Trophoblast cell (in vitro differentiated cells and primary cell): ENCODE measurements at regions not wholly inside any gene's neighbourhood (a gene's known extent, or its start where the extent isn't known, plus 50 kb on each side); places are given as distances from the start of the nearest gene placed in this dataset.

ENCODE experiments used
- DNase-seq, 2 donors: peaks; one replicate each; pipeline ENCODE4 v3.0.0-alpha.2; 2016
- H2AFZ ChIP-seq: 2 replicates; pipeline ENCODE4 v1.6.1; 2013; ENCODE audit warnings: low read length, moderate library complexity, mild to moderate bottlenecking; ENCODE audit not compliant: insufficient read depth, poor library complexity
- H2AK5ac ChIP-seq: 2 replicates; pipeline ENCODE4 v1.6.1; 2013; ENCODE audit warnings: mild to moderate bottlenecking, low read length
- H2BK120ac ChIP-seq: 2 replicates; pipeline ENCODE4 v1.6.1; 2013; ENCODE audit warnings: low read length, mild to moderate bottlenecking, moderate library complexity; ENCODE audit not compliant: insufficient read depth, poor library complexity
- H2BK12ac ChIP-seq: 2 replicates; pipeline ENCODE4 v1.6.1; 2013; ENCODE audit warnings: mild to moderate bottlenecking, low read length, moderate library complexity
- H2BK5ac ChIP-seq: 2 replicates; pipeline ENCODE4 v1.6.1; 2013; ENCODE audit warnings: low read length, low read depth, moderate library complexity, mild to moderate bottlenecking; ENCODE audit not compliant: poor library complexity
- H3K14ac ChIP-seq: 2 replicates; pipeline ENCODE4 v1.6.1; 2013; ENCODE audit warnings: mild to moderate bottlenecking, low read length
- H3K18ac ChIP-seq: 2 replicates; pipeline ENCODE4 v1.6.1; 2013; ENCODE audit warnings: mild to moderate bottlenecking, low read length
- H3K23ac ChIP-seq: 2 replicates; pipeline ENCODE4 v1.6.1; 2013; ENCODE audit warnings: low read length
- H3K27ac ChIP-seq: 2 replicates; pipeline ENCODE4 v1.5.1; 2013; ENCODE audit warnings: low read depth, mild to moderate bottlenecking, inconsistent platforms, low read length, moderate library complexity
- H3K27me3 ChIP-seq: 2 replicates; pipeline ENCODE4 v1.6.1; 2013; ENCODE audit warnings: inconsistent platforms, mild to moderate bottlenecking, low read length, moderate library complexity; ENCODE audit not compliant: insufficient read depth
- H3K36me3 ChIP-seq, 2 experiments: 1 replicate in 1 of 2; 2 replicates in 1 of 2; pipeline ENCODE4 v1.6.1; 2013; ENCODE audit warnings: low read length in 2 of 2, mild to moderate bottlenecking in 2 of 2, moderate library complexity in 1 of 2; ENCODE audit not compliant: insufficient read depth in 2 of 2, control insufficient read depth in 1 of 2
- H3K4ac ChIP-seq: 2 replicates; pipeline ENCODE4 v1.6.1; 2013; ENCODE audit warnings: low read depth, mild to moderate bottlenecking, low read length, moderate library complexity
- H3K4me1 ChIP-seq, 2 experiments: 1 replicate in 1 of 2; 2 replicates in 1 of 2; pipeline ENCODE4 v1.6.1; 2013; ENCODE audit warnings: low read length in 2 of 2, mild to moderate bottlenecking in 2 of 2, moderate library complexity in 1 of 2; ENCODE audit not compliant: insufficient read depth in 2 of 2, control insufficient read depth in 1 of 2
- H3K4me2 ChIP-seq: 2 replicates; pipeline ENCODE4 v1.6.1; 2013; ENCODE audit warnings: inconsistent platforms, mild to moderate bottlenecking, low read length, moderate library complexity
- H3K4me3 ChIP-seq: 2 replicates; pipeline ENCODE4 v1.5.1; 2013; ENCODE audit warnings: mild to moderate bottlenecking, low read depth, low read length, inconsistent platforms
- H3K79me1 ChIP-seq: one replicate; pipeline ENCODE4 v1.6.1; 2013; ENCODE audit warnings: low read length
- H3K79me2 ChIP-seq: 2 replicates; pipeline ENCODE4 v1.6.1; 2013; ENCODE audit warnings: low read length, mild to moderate bottlenecking; ENCODE audit not compliant: control insufficient read depth, insufficient read depth, poor library complexity
- H3K9ac ChIP-seq: 2 replicates; pipeline ENCODE4 v1.6.1; 2013; ENCODE audit warnings: mild to moderate bottlenecking, low read length
- H3K9me3 ChIP-seq: 2 replicates; pipeline ENCODE4 v1.6.1; 2013; ENCODE audit warnings: low read depth, mild to moderate bottlenecking, control low read depth, inconsistent platforms, low read length; ENCODE audit not compliant: insufficient read depth
- H4K12ac ChIP-seq: 2 replicates; pipeline ENCODE4 v1.6.1; 2013; ENCODE audit warnings: low read depth, mild to moderate bottlenecking, low read length, moderate library complexity
- H4K8ac ChIP-seq: 2 replicates; pipeline ENCODE4 v1.6.1; 2013; ENCODE audit warnings: low read depth, mild to moderate bottlenecking, low read length, moderate library complexity
- H4K91ac ChIP-seq: one replicate; pipeline ENCODE4 v1.6.1; 2013; ENCODE audit warnings: low read depth, mild to moderate bottlenecking, low read length, moderate library complexity
- WGBS: extraction: QIAGEN DNeasy Blood & Tissue Kit; methylation state at CpG from one replicate; pipeline ENCODE4 v1.1.7; 2013; ENCODE audit warnings: missing lambda C conversion rate; ENCODE audit not compliant: insufficient read length, insufficient coverage; ENCODE audit errors: extremely low coverage; 5-methylcytosine and 5-hydroxymethylcytosine counted together

DNA sequence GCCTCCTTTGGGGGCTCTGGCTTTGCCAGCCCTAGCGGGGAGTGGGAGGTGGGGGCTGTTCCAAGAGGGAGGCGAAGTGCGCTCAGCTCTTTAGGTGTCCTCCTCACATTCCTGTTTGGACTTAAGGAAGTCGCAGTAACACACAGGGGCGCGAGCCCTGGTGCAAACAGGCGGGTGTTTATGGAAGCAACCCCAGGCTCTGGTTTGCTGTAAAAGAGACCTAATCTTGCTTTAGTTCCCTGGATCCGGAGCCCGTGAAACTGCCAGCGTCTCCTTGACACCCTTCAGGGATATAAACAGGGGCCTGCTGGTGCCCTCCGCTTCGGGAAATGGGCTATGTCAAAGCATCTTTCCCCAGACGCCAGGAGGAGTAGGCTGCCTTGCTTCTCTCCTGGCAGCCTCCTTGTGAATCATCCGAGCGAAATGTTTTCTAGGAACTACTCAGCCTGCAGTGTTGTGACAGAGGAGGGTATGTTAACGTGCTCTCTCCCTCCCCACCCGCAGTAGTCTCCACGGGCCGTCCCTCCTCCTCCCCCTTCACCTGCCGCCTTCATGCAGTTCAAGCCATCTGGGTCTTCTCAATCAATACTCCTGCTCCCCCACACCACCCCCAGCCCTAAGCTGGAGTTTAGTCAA, 168.0 kb upstream of the LRFN2 start:
- H4K8ac ChIP-seq = no peak overlapping the region
- H3K9me3 ChIP-seq = no peaks in the 10 kb centered on the region
- H3K36me3 ChIP-seq = no peaks in the 10 kb centered on the region
- H2BK120ac ChIP-seq = no peak overlapping the region
- no peak overlapping the region for H4K91ac ChIP-seq
- no peak overlapping the region for H3K9ac ChIP-seq
- H3K27ac ChIP-seq = no peak overlapping the region
- H3K79me2 ChIP-seq = no peaks in the 10 kb centered on the region
- no peak overlapping the region for H3K23ac ChIP-seq
- no peak overlapping the region for H2AK5ac ChIP-seq
- H3K4me3 ChIP-seq = no peak overlapping the region
- WGBS = no CpG with 5 or more reads among the region's 20 CpGs
- H2BK5ac ChIP-seq = no peak overlapping the region
- H3K27me3 ChIP-seq = no peaks in the 10 kb centered on the region
- H4K12ac ChIP-seq = no peak overlapping the region
- peaks cover 0 to 3% of the 10 kb centered on the region in 2 experiments for H3K4me1 ChIP-seq
- H3K14ac ChIP-seq = no peak overlapping the region
- no peak overlapping the region for H3K4ac ChIP-seq
- H2BK12ac ChIP-seq = no peak overlapping the region
- no peak overlapping the region for H3K4me2 ChIP-seq
- H3K79me1 ChIP-seq = no peaks in the 10 kb centered on the region
- DNase-seq = peak; percentile 18 to 40
- no peak overlapping the region for H3K18ac ChIP-seq
- no peak overlapping the region for H2AFZ ChIP-seq

DNA sequence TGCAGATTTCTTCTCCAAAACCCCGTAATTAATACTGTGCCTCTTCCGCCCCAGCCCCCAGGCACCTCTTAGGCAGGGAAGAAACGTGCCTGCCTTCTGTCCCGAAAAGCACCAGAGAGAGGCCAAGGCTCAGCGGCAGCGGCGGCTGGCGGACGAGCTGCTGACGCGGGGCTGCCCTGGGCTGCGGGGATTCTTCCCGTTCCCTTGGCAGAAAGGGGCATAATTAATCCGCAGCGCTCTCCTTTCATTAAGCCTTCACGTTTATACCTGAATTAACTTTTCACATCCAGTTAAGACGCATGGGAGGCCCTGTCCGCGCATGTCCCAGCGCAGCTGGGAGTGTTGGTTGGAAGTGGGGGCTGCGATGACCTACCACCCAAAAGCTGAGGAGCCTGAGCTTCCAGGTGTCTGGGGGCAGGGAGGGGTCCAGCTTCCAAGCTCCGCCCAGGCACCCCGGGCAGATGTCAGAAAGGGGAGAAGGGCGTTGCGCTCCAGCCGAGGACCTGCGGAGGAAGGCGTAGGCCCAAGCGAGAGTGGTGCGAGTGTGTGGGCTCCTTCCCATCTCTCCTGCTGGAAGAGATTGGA, 167.4 kb upstream of the LRFN2 start:
- Histone ChIP-seq H2BK12ac (no peak overlapping the region), H2AK5ac (no peak overlapping the region), H3K4ac (no peak overlapping the region), H3K14ac (no peak overlapping the region), H3K36me3 (no peaks in the 10 kb centered on the region), H3K9ac (no peak overlapping the region), H3K79me2 (no peaks in the 10 kb centered on the region), H3K27me3 (no peaks in the 10 kb centered on the region), H4K91ac (no peak overlapping the region), H2AFZ (no peak overlapping the region), H2BK5ac (no peak overlapping the region), H3K4me2 (no peak overlapping the region), H2BK120ac (no peak overlapping the region), H3K4me3 (no peak overlapping the region), H4K8ac (no peak overlapping the region), H3K79me1 (no peaks in the 10 kb centered on the region), H3K9me3 (no peaks in the 10 kb centered on the region), H3K4me1 (peaks cover 0 to 3% of the 10 kb centered on the region in 2 experiments), H3K18ac (no peak overlapping the region), H3K27ac (no peak overlapping the region), H4K12ac (no peak overlapping the region), H3K23ac (no peak overlapping the region)
- no CpG with 5 or more reads among the region's 30 CpGs for WGBS
- no peak for DNase-seq

DNA sequence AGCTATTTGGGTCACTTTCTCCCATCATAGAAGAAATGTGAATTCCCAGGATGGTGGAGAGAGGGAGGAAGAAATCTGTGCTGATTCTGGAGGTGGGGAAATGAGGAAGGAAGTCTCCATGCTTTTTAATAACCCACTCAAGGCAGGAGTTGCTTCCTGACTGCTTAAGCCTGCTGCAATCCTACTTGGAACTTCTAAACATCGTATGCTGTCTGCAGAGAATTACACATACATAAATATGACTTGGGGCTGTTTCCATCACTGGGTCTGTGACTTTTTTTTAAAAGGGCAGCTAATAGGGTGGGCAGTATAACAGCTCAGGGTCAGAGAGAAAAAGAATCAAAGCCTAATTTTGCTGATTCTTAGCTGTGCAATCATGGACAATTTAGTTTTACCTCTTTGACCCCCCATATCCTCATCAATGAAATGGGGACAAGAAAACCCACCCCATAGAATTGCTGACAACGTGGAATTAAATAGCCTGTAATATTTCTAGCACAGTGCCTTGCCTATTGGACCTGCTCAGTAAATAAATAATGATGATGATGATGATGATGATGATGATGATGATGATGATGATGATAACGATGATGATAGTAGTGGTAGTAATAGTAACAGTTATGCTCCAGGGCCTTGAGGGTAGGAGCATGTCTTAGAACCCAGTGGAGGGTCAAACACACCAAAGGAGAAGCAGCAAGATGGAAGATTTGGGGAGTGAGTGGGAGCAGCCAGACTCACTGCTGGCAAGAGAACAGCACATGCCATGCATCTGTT, 166.7 kb upstream of the LRFN2 start:
- no CpG with 5 or more reads among the region's 3 CpGs for WGBS

DNA sequence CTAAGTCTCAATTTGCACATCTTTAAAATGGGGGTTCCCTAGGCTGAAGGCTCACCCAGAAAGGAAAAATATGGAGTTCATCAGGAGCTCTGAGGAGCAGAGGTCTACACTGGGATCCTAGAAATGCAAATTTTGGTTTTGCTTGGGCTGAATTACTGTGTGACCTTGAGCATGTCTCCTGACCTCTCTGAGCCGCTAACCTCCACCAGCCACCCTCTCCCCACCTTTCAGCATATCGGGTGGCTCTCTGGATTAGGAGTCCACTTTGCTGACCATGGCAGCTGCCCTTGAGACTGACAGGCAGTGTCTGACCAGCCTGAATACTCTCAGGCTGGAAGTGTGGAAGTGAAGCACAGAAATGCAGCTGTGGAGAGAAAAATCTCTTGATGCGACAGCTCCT, 165.9 kb upstream of the LRFN2 start:
- H4K12ac ChIP-seq = no peak overlapping the region
- no peaks in the 10 kb centered on the region for H3K79me1 ChIP-seq
- no peak overlapping the region for H4K91ac ChIP-seq
- no peak overlapping the region for H2BK120ac ChIP-seq
- H3K14ac ChIP-seq = no peak overlapping the region
- no peak overlapping the region for H2AFZ ChIP-seq
- H3K27ac ChIP-seq = no peak overlapping the region
- no peaks in the 10 kb centered on the region for H3K79me2 ChIP-seq
- no CpG with 5 or more reads among the region's 3 CpGs for WGBS
- no peak overlapping the region for H2BK5ac ChIP-seq
- DNase-seq = no peak
- no peak overlapping the region for H3K18ac ChIP-seq
- no peaks in the 10 kb centered on the region for H3K36me3 ChIP-seq
- H3K23ac ChIP-seq = no peak overlapping the region
- peaks cover 0 to 3% of the 10 kb centered on the region in 2 experiments for H3K4me1 ChIP-seq
- no peak overlapping the region for H2BK12ac ChIP-seq
- H2AK5ac ChIP-seq = no peak overlapping the region
- H3K4me3 ChIP-seq = no peak overlapping the region
- no peak overlapping the region for H3K9ac ChIP-seq
- H3K4ac ChIP-seq = no peak overlapping the region
- H3K27me3 ChIP-seq = no peaks in the 10 kb centered on the region
- H3K4me2 ChIP-seq = no peak overlapping the region
- H3K9me3 ChIP-seq = no peaks in the 10 kb centered on the region
- H4K8ac ChIP-seq = no peak overlapping the region

More for the DNA sequence above, 166.7 kb upstream of the LRFN2 start:
- no peak overlapping the region for H3K27ac ChIP-seq
- H3K23ac ChIP-seq = no peak overlapping the region
- H3K4me2 ChIP-seq = no peak overlapping the region
- no peak overlapping the region for H2BK12ac ChIP-seq
- no peak overlapping the region for H4K91ac ChIP-seq
- no peak for DNase-seq
- H3K36me3 ChIP-seq = no peaks in the 10 kb centered on the region
- no peak overlapping the region for H3K14ac ChIP-seq
- no peak overlapping the region for H4K8ac ChIP-seq
- peaks cover 0 to 3% of the 10 kb centered on the region in 2 experiments for H3K4me1 ChIP-seq
- H3K4me3 ChIP-seq = no peak overlapping the region
- no peak overlapping the region for H3K9ac ChIP-seq
- no peak overlapping the region for H3K4ac ChIP-seq
- H3K18ac ChIP-seq = no peak overlapping the region
- H4K12ac ChIP-seq = no peak overlapping the region
- no peaks in the 10 kb centered on the region for H3K27me3 ChIP-seq
- H2AK5ac ChIP-seq = no peak overlapping the region
- no peak overlapping the region for H2BK120ac ChIP-seq
- no peaks in the 10 kb centered on the region for H3K79me2 ChIP-seq
- no peak overlapping the region for H2BK5ac ChIP-seq
- no peak overlapping the region for H2AFZ ChIP-seq
- no peaks in the 10 kb centered on the region for H3K9me3 ChIP-seq
- no peaks in the 10 kb centered on the region for H3K79me1 ChIP-seq
